ENCODE measurements at regions not wholly inside any gene's neighbourhood (a gene's known extent, or its start where the extent isn't known, plus 50 kb on each side); places are given as distances from the start of the nearest gene placed in this dataset.

DNA sequence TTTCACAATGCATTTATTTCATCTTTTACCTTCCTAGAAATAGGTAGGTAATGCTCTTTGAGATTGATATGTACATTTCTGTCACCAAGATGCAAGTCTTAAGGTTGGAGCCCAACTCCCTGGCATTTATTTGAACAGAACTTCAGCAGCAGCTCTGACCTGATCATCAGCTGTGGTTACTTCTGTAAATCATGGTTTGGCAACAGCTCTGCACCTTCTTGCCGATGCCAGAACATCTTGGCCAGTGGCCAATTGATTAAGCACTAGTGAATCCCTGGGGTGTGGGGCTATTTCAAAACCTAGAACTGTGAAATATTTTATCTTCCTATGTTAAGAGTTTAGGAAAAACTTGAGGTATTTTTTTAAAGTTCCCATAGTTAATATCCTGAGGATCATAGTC is 124.8 kb upstream of the NYAP2 start:
- Histone ChIP-seq H3K27ac (ENCODE audit: low read depth in 2 of 2, low read length in 2 of 2) (no peak overlapping the region), H3K9ac (ENCODE audit: low read length in 3 of 3) (no peak overlapping the region), H3K4me3 (ENCODE audit: low read length in 3 of 3) (no peak overlapping the region), H3K9me3 (ENCODE audit: control insufficient read depth in 2 of 3, insufficient read depth in 1 of 3, low read length in 3 of 3) (peaks cover 0 to 10% (median 3%) of the 10 kb centered on the region in 3 donors), H3K4me1 (ENCODE audit: control insufficient read depth in 2 of 3, insufficient read depth in 2 of 3, low read depth in 1 of 3, low read length in 3 of 3) (no peaks in the 10 kb centered on the region), H3K36me3 (ENCODE audit: control insufficient read depth in 2 of 3, insufficient read depth in 3 of 3, low read length in 3 of 3) (no peaks in the 10 kb centered on the region), H3K27me3 (ENCODE audit: control insufficient read depth, insufficient read depth, low read length) (no peaks in the 10 kb centered on the region)
- DNase-seq (no peak), FAIRE-seq (no peak)
- intact Hi-C loops (cut with DNase I) = no loop called here
- TF ChIP-seq, protein P1, sequence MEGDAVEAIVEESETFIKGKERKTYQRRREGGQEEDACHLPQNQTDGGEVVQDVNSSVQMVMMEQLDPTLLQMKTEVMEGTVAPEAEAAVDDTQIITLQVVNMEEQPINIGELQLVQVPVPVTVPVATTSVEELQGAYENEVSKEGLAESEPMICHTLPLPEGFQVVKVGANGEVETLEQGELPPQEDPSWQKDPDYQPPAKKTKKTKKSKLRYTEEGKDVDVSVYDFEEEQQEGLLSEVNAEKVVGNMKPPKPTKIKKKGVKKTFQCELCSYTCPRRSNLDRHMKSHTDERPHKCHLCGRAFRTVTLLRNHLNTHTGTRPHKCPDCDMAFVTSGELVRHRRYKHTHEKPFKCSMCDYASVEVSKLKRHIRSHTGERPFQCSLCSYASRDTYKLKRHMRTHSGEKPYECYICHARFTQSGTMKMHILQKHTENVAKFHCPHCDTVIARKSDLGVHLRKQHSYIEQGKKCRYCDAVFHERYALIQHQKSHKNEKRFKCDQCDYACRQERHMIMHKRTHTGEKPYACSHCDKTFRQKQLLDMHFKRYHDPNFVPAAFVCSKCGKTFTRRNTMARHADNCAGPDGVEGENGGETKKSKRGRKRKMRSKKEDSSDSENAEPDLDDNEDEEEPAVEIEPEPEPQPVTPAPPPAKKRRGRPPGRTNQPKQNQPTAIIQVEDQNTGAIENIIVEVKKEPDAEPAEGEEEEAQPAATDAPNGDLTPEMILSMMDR (IDR thresholded peaks at IDR 0.05; ENCODE audit: borderline replicate concordance, extremely low read depth, insufficient read depth) = no peak

DNA sequence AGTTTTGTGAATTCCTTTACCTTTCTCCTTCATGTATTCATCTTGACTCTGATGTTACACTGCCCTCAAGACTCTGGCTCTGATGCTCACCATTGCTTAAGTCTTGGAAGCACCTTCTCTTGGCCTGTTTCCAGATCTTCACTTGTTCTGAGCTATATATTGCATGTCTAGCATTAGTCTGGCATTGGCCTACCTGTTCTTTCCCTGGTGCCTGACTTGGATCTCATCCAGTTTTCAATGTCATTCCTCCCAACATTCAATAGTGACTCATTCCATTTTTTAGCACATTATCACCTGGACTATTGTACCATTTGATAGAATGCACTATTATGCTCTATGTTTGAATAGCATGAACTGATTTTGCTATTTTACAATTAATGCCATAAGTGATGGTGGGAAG is 127.3 kb upstream of the NYAP2 start:
- H3K4me1 ChIP-seq (ENCODE audit: control insufficient read depth in 2 of 3, insufficient read depth in 2 of 3, low read depth in 1 of 3, low read length in 3 of 3) = no peaks in the 10 kb centered on the region
- H3K27ac ChIP-seq (ENCODE audit: low read depth in 2 of 2, low read length in 2 of 2) = no peak overlapping the region
- H3K9me3 ChIP-seq (ENCODE audit: control insufficient read depth in 2 of 3, insufficient read depth in 1 of 3, low read length in 3 of 3) = peaks cover 0 to 5% (median under 1%) of the 10 kb centered on the region in 3 donors
- no peaks in the 10 kb centered on the region for H3K36me3 ChIP-seq (ENCODE audit: control insufficient read depth in 2 of 3, insufficient read depth in 3 of 3, low read length in 3 of 3)
- intact Hi-C loops (cut with DNase I) = no loop called here
- no peak overlapping the region for H3K9ac ChIP-seq (ENCODE audit: low read length in 3 of 3)
- FAIRE-seq = no peak
- no peaks in the 10 kb centered on the region for H3K27me3 ChIP-seq (ENCODE audit: control insufficient read depth, insufficient read depth, low read length)
- no peak overlapping the region for H3K4me3 ChIP-seq (ENCODE audit: low read length in 3 of 3)
- no peak for DNase-seq
- TF ChIP-seq, protein P1 (IDR thresholded peaks at IDR 0.05; ENCODE audit: borderline replicate concordance, extremely low read depth, insufficient read depth) = no peak

DNA sequence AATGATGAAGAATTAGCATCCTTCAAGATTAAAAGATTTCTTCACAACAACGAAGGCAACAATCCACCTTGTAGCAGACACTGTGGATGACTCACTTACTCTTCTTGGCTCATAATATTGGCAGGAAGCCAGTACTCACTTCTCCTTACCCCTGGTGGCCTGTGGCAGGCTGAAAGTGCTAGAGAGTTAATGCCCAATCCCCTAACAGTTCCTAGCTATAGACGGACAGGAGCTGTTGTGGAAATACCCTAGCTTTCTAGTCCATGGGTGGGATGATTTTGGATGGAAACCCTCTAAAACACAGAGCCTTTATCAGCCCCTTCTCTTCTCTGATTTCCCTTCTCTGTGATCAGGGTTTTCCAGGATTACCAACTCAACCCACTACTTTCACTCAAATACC is 128.6 kb upstream of the NYAP2 start:
- Histone ChIP-seq H3K4me1 (ENCODE audit: control insufficient read depth in 2 of 3, insufficient read depth in 2 of 3, low read depth in 1 of 3, low read length in 3 of 3) (no peaks in the 10 kb centered on the region), H3K27me3 (ENCODE audit: control insufficient read depth, insufficient read depth, low read length) (no peaks in the 10 kb centered on the region), H3K4me3 (ENCODE audit: low read length in 3 of 3) (no peak overlapping the region), H3K27ac (ENCODE audit: low read depth in 2 of 2, low read length in 2 of 2) (no peak overlapping the region), H3K36me3 (ENCODE audit: control insufficient read depth in 2 of 3, insufficient read depth in 3 of 3, low read length in 3 of 3) (no peaks in the 10 kb centered on the region), H3K9me3 (ENCODE audit: control insufficient read depth in 2 of 3, insufficient read depth in 1 of 3, low read length in 3 of 3) (no peaks in the 10 kb centered on the region), H3K9ac (ENCODE audit: low read length in 3 of 3) (no peak overlapping the region)
- TF ChIP-seq, protein P1 (IDR thresholded peaks at IDR 0.05; ENCODE audit: borderline replicate concordance, extremely low read depth, insufficient read depth) = no peak
- intact Hi-C loops (cut with DNase I) = no loop called here
- FAIRE-seq = no peak
- DNase-seq = peak in 2 of 5 donors; percentile 3 to 8

DNA sequence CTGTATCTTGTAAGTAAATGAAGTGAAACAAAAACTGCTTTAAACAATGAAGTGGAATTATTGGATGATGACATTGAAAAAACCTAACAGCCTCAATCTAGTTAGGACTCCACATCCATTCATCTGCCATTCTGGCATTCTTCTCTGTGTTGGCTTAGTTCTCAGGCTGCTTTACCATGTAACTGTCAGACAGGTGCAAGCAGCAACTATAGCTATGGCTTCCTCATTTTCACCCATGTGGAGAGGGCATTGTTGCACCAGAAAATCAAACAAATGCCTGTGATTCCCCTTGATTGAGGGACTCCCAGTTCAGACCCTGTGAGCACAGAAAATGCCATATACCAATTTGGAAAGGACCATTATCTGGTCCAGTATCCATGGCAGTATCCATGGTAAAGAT is 129.5 kb upstream of the NYAP2 start:
- H3K9ac ChIP-seq (ENCODE audit: low read length in 3 of 3) = no peak overlapping the region
- H3K4me3 ChIP-seq (ENCODE audit: low read length in 3 of 3) = no peak overlapping the region
- no peaks in the 10 kb centered on the region for H3K36me3 ChIP-seq (ENCODE audit: control insufficient read depth in 2 of 3, insufficient read depth in 3 of 3, low read length in 3 of 3)
- no peak for FAIRE-seq
- H3K4me1 ChIP-seq (ENCODE audit: control insufficient read depth in 2 of 3, insufficient read depth in 2 of 3, low read depth in 1 of 3, low read length in 3 of 3) = no peaks in the 10 kb centered on the region
- no peak for DNase-seq
- H3K27ac ChIP-seq (ENCODE audit: low read depth in 2 of 2, low read length in 2 of 2) = no peak overlapping the region
- intact Hi-C loops (cut with DNase I) = no loop called here
- no peaks in the 10 kb centered on the region for H3K9me3 ChIP-seq (ENCODE audit: control insufficient read depth in 2 of 3, insufficient read depth in 1 of 3, low read length in 3 of 3)
- TF ChIP-seq, protein P1 (IDR thresholded peaks at IDR 0.05; ENCODE audit: borderline replicate concordance, extremely low read depth, insufficient read depth) = no peak
- H3K27me3 ChIP-seq (ENCODE audit: control insufficient read depth, insufficient read depth, low read length) = no peaks in the 10 kb centered on the region

Measured in kidney (tissue), 13 donors.